ENCODE measurements at regions not wholly inside any gene's neighbourhood (a gene's known extent, or its start where the extent isn't known, plus 50 kb on each side); places are given as distances from the start of the nearest gene placed in this dataset.

DNA sequence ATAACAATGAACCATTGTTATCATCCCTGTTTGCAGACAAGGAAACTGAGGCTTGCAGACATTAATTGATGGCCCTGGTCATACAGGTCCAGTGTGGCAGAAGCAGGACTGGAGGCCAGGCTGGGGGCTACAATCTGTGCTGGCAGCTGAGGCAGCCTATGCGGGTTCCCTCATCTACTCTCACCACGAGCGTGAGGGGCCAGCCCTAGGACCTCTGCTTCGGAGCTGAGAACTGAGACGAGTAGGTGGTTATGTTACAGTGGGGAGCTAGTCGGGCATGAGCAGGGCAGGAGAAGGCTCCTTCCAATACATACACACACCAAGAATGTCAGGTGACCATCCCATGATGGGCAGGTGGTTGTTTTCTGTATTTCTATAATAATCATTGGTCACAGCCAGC lies 82.2 kb upstream of the ASB18 start:
- Histone ChIP-seq H3K27me3 (replicated peaks; ENCODE audit: insufficient read depth) (no peaks in the 10 kb centered on the region), H3K36me3 (no peaks in the 10 kb centered on the region), H3K4me1 (replicated peaks) (no peaks in the 10 kb centered on the region), H3K9me3 (no peaks in the 10 kb centered on the region), H3K4me3 (no peak overlapping the region), H3K27ac (no peak overlapping the region)
- intact Hi-C loops (cut with DNase I): loop anchor here (10.0 kb wide), 1 partner anchor 572 kb away; no protein-coding TSS in a partner anchor
- WGBS: 97% methylated on average over 6 of the region's 6 CpGs
- TF ChIP-seq, protein P1, sequence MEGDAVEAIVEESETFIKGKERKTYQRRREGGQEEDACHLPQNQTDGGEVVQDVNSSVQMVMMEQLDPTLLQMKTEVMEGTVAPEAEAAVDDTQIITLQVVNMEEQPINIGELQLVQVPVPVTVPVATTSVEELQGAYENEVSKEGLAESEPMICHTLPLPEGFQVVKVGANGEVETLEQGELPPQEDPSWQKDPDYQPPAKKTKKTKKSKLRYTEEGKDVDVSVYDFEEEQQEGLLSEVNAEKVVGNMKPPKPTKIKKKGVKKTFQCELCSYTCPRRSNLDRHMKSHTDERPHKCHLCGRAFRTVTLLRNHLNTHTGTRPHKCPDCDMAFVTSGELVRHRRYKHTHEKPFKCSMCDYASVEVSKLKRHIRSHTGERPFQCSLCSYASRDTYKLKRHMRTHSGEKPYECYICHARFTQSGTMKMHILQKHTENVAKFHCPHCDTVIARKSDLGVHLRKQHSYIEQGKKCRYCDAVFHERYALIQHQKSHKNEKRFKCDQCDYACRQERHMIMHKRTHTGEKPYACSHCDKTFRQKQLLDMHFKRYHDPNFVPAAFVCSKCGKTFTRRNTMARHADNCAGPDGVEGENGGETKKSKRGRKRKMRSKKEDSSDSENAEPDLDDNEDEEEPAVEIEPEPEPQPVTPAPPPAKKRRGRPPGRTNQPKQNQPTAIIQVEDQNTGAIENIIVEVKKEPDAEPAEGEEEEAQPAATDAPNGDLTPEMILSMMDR (IDR thresholded peaks at IDR 0.05): no peak
- no peak for TF ChIP-seq POLR2AphosphoS5 (IDR thresholded peaks at IDR 0.05)
- TF ChIP-seq POLR2A (IDR thresholded peaks at IDR 0.05): no peak
- no peak for DNase-seq (ENCODE audit: low spot score)

DNA sequence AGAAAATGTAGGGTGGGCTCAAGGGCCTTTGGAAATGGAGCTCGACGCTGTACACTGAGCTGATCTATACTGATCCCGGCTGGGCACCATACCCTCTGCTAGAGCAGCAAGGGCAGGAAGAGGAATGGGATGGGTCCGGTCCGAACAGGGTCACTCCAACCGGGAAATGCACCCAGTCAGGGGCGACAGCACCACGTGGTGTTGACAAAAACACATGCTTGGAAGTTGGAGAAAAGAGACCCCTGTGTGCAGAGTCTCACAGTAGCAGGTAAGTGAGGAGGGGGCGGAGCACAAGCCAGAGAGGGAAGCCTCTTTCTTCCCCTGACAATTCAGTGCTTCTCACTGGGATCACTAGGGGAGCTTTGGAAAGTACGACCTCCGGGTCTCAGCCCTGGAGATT lies 84.1 kb upstream of the ASB18 start:
- 72% methylated on average over 11 of the region's 11 CpGs for WGBS
- H3K27ac ChIP-seq: no peak overlapping the region
- DNase-seq (ENCODE audit: low spot score): no peak
- no peaks in the 10 kb centered on the region for H3K36me3 ChIP-seq
- H3K27me3 ChIP-seq (replicated peaks; ENCODE audit: insufficient read depth): no peaks in the 10 kb centered on the region
- TF ChIP-seq POLR2AphosphoS5 (IDR thresholded peaks at IDR 0.05) (no peak), POLR2A (IDR thresholded peaks at IDR 0.05) (no peak)
- TF ChIP-seq, protein P1 (IDR thresholded peaks at IDR 0.05): no peak
- no peaks in the 10 kb centered on the region for H3K4me1 ChIP-seq (replicated peaks)
- intact Hi-C loops (cut with DNase I): loop anchor here (10.0 kb wide), 1 partner anchor 573 kb away; no protein-coding TSS in a partner anchor
- H3K4me3 ChIP-seq: no peak overlapping the region
- no peaks in the 10 kb centered on the region for H3K9me3 ChIP-seq

DNA sequence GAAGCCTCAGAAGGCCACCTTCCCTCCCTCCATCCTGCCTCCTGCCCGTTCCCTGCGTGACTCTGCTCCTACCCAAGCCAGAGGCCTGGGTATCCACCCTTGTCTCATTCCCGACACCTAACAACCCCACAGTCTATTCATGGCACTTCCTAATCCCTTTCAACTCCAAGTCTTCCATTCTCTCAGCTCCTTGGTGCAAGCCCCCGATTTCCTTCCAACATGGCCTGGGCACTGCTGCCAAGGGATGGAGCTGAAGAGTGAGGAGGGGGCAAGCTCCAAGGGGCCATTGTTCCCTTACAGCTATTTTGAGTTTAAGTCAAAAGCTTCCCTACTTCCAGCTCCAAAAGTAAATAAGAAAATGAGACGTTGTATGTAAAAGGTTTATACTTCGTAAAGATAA lies 84.8 kb upstream of the ASB18 start:
- TF ChIP-seq POLR2A (IDR thresholded peaks at IDR 0.05) (no peak), POLR2AphosphoS5 (IDR thresholded peaks at IDR 0.05) (no peak)
- TF ChIP-seq, protein P1 (IDR thresholded peaks at IDR 0.05): no peak
- no peak for DNase-seq (ENCODE audit: low spot score)
- Histone ChIP-seq H3K27ac (no peak overlapping the region), H3K4me3 (no peak overlapping the region), H3K36me3 (no peaks in the 10 kb centered on the region), H3K4me1 (replicated peaks) (no peaks in the 10 kb centered on the region), H3K27me3 (replicated peaks; ENCODE audit: insufficient read depth) (no peaks in the 10 kb centered on the region), H3K9me3 (no peaks in the 10 kb centered on the region)
- intact Hi-C loops (cut with DNase I): loop anchor here (10.0 kb wide), 1 partner anchor 574 kb away; no protein-coding TSS in a partner anchor
- 86% methylated on average over 6 of the region's 6 CpGs for WGBS

DNA sequence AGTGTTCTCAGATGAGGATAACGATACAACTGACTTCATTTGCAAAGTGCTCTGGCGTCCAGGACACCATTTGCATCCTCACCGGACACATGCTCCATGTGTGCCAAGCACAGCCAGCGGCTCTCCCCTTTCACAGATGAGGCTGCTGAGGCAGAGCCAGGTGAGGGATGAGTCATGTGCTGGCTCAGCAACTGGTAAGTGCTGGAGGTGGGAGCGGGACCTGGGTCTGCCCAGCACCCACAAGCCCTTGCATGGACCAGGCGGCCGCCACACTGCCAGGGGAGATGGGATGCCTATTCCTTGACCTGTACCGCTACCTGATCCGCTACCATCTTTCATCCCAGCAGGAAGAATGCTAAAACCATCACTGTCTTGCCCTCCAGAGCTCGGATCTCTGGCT lies 86.2 kb upstream of the ASB18 start:
- H3K36me3 ChIP-seq: no peaks in the 10 kb centered on the region
- intact Hi-C loops (cut with DNase I): loop anchor here (5.0 to 10.0 kb wide), 2 partner anchors 222 to 674 kb away; no protein-coding TSS in a partner anchor
- TF ChIP-seq POLR2A (IDR thresholded peaks at IDR 0.05) (no peak), POLR2AphosphoS5 (IDR thresholded peaks at IDR 0.05) (no peak)
- TF ChIP-seq, protein P1 (IDR thresholded peaks at IDR 0.05): no peak
- no peak for DNase-seq (ENCODE audit: low spot score)
- H3K9me3 ChIP-seq: no peaks in the 10 kb centered on the region
- no peak overlapping the region for H3K27ac ChIP-seq
- H3K27me3 ChIP-seq (replicated peaks; ENCODE audit: insufficient read depth): no peaks in the 10 kb centered on the region
- WGBS: 96% methylated on average over 10 of the region's 10 CpGs
- H3K4me1 ChIP-seq (replicated peaks): no peaks in the 10 kb centered on the region
- H3K4me3 ChIP-seq: no peak overlapping the region

DNA sequence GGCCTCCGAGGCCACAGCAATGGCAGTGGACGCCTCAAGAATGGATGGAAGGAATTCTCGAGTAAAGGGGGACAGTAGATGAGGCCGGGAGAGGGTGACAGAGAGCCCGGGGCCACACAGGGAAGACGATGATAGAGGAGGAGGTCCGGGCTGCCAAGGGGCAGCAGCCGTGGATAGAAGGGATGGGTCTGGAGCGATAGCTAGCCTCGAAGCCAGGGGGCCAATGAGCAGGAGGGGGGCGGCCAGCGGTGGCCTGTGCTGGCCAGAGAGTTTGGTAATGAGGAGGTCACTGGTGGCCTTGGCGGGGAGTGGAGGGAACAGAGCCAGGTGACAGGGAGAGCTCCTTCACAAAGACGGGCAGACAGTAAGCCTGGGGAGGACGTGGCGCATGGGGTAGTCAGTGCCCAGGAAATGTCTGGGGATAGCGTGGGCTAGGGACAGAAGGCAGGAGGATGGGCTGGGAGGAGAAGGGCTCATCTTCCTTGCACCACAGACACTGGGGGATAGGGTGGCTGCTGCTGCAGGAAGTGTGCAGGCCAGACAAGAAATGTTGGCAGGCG lies 87.8 kb upstream of the ASB18 start:
- 94% methylated on average over 18 of the region's 18 CpGs for WGBS
- no peak for DNase-seq (ENCODE audit: low spot score)
- H3K27me3 ChIP-seq (replicated peaks; ENCODE audit: insufficient read depth): no peaks in the 10 kb centered on the region

More for the DNA sequence above, 87.8 kb upstream of the ASB18 start:
- TF ChIP-seq POLR2A (IDR thresholded peaks at IDR 0.05) (no peak), POLR2AphosphoS5 (IDR thresholded peaks at IDR 0.05) (no peak)
- TF ChIP-seq, protein P1 (IDR thresholded peaks at IDR 0.05): no peak
- no peak overlapping the region for H3K4me3 ChIP-seq
- no peak overlapping the region for H3K27ac ChIP-seq
- no peaks in the 10 kb centered on the region for H3K4me1 ChIP-seq (replicated peaks)
- no peaks in the 10 kb centered on the region for H3K9me3 ChIP-seq
- H3K36me3 ChIP-seq: no peaks in the 10 kb centered on the region
- intact Hi-C loops (cut with DNase I): loop anchor here (2.0 to 10.0 kb wide), 3 partner anchors 220 to 709 kb away; no protein-coding TSS in a partner anchor
